WERI-Rb-1 (cell line): ENCODE measurements at regions not wholly inside any gene's neighbourhood (a gene's known extent, or its start where the extent isn't known, plus 50 kb on each side); places are given as distances from the start of the nearest gene placed in this dataset.
A peak's percentile ranks its signal among the peaks of the same experiment; 100 is the strongest.

Experiments used
- DNase-seq: peaks from one replicate; pipeline ENCODE4 v3.0.0-alpha.2; 2020
- H3K27ac ChIP-seq: fragments of 250-450 bp; sonication (Bioruptor Pico); 2 replicates; pipeline ENCODE4 v1.5.1; 2020; ENCODE audit warnings: mild to moderate bottlenecking, moderate library complexity
- H3K27me3 ChIP-seq: fragments of 250-450 bp; sonication (Bioruptor Pico); 2 replicates; pipeline ENCODE4 v1.5.1; 2021; ENCODE audit warnings: mild to moderate bottlenecking, low read depth, moderate library complexity; ENCODE audit not compliant: insufficient read depth, severe bottlenecking
- H3K36me3 ChIP-seq: fragments of 250-450 bp; sonication (Bioruptor Pico); 2 replicates; pipeline ENCODE4 v1.5.1; 2020; ENCODE audit warnings: mild to moderate bottlenecking, moderate library complexity
- H3K4me3 ChIP-seq: 2 replicates; pipeline ENCODE4 v1.5.1; 2011; ENCODE audit warnings: low read depth, mild to moderate bottlenecking, control low read depth, low read length
- H3K9me3 ChIP-seq: fragments of 250-450 bp; sonication (Bioruptor Pico); 2 replicates; pipeline ENCODE4 v1.5.1; 2021; ENCODE audit warnings: mild to moderate bottlenecking, moderate library complexity; ENCODE audit not compliant: severe bottlenecking
- TF ChIP-seq, protein P1 (sequence below): IDR thresholded peaks from 2 replicates; pipeline ENCODE4 v1.5.1; 2011; ENCODE audit warnings: low read depth, mild to moderate bottlenecking, control low read depth, inconsistent platforms, low read length

DNA sequence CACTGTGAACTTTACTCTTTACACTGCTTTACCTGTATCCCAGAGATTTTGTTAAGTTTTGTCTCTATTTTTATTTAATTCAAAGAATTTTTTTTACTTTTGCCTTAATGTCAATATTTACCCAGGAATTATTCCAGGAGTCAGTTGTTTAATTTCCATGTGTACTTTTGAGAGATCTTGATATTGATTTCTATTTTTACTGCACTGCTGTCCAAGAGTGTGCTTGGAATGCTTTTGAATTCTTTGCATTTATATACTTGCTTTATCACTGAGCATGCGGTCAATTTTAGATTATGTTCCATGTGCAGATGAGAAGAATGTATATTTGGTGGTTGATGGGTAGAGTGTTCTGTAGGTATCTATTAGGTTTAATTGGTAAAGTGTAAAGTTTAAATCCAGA is 461.0 kb upstream of the GBE1 start:
- no peaks in the 10 kb centered on the region for H3K9me3 ChIP-seq
- H3K27me3 ChIP-seq: no peaks in the 10 kb centered on the region
- no peak overlapping the region for H3K27ac ChIP-seq
- no peak overlapping the region for H3K4me3 ChIP-seq
- TF ChIP-seq, protein P1, sequence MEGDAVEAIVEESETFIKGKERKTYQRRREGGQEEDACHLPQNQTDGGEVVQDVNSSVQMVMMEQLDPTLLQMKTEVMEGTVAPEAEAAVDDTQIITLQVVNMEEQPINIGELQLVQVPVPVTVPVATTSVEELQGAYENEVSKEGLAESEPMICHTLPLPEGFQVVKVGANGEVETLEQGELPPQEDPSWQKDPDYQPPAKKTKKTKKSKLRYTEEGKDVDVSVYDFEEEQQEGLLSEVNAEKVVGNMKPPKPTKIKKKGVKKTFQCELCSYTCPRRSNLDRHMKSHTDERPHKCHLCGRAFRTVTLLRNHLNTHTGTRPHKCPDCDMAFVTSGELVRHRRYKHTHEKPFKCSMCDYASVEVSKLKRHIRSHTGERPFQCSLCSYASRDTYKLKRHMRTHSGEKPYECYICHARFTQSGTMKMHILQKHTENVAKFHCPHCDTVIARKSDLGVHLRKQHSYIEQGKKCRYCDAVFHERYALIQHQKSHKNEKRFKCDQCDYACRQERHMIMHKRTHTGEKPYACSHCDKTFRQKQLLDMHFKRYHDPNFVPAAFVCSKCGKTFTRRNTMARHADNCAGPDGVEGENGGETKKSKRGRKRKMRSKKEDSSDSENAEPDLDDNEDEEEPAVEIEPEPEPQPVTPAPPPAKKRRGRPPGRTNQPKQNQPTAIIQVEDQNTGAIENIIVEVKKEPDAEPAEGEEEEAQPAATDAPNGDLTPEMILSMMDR: no peak
- no peak for DNase-seq
- no peaks in the 10 kb centered on the region for H3K36me3 ChIP-seq

DNA sequence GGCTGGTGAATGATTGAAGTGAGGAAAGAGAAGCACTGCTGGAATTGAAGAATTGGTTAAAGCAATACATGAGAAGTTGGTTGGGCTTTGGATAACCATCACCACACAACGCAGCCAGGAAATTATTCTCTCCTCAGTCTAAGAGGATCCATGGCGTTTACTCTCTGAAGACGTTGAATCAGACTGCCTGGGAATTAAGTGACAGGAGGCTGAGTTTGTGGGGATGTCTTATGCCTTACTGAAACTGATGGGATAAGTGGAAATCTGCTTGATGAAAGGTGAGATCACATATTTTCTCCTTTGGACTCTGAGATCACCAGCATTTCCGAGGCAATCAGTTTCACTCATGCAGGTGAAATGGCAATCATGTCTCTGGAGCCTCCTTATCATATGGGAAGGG is 456.1 kb upstream of the GBE1 start:
- TF ChIP-seq, protein P1: no peak
- no peaks in the 10 kb centered on the region for H3K9me3 ChIP-seq
- DNase-seq: peak; percentile 16
- no peak overlapping the region for H3K27ac ChIP-seq
- H3K4me3 ChIP-seq: no peak overlapping the region
- no peaks in the 10 kb centered on the region for H3K36me3 ChIP-seq
- no peaks in the 10 kb centered on the region for H3K27me3 ChIP-seq

- no peak for DNase-seq
- no peaks in the 10 kb centered on the region for H3K27me3 ChIP-seq
- H3K36me3 ChIP-seq: no peaks in the 10 kb centered on the region
- no peaks in the 10 kb centered on the region for H3K9me3 ChIP-seq
- H3K27ac ChIP-seq: no peak overlapping the region
- TF ChIP-seq, protein P1: no peak
- no peak overlapping the region for H3K4me3 ChIP-seq
Observed at GRCh38 chr3:82208002-82208710, 446.7 kb upstream of the GBE1 start.

GRCh38 chr3:82202269-82202668 is 440.8 kb upstream of the GBE1 start:
- H3K9me3 ChIP-seq: no peaks in the 10 kb centered on the region
- no peak overlapping the region for H3K4me3 ChIP-seq
- no peaks in the 10 kb centered on the region for H3K27me3 ChIP-seq
- no peak for DNase-seq
- H3K36me3 ChIP-seq: no peaks in the 10 kb centered on the region
- H3K27ac ChIP-seq: no peak overlapping the region
- TF ChIP-seq, protein P1: no peak

- Histone ChIP-seq H3K9me3 (no peaks in the 10 kb centered on the region), H3K27me3 (no peaks in the 10 kb centered on the region), H3K36me3 (no peaks in the 10 kb centered on the region), H3K4me3 (no peak overlapping the region), H3K27ac (no peak overlapping the region)
- TF ChIP-seq, protein P1: no peak
- DNase-seq: no peak
Observed at GRCh38 chr3:82201316-82201715, 439.9 kb upstream of the GBE1 start.

- Histone ChIP-seq H3K36me3 (no peaks in the 10 kb centered on the region), H3K4me3 (no peak overlapping the region), H3K27me3 (no peaks in the 10 kb centered on the region), H3K27ac (no peak overlapping the region), H3K9me3 (no peaks in the 10 kb centered on the region)
- TF ChIP-seq, protein P1: no peak
- DNase-seq: no peak
Observed at GRCh38 chr3:82198009-82198408, 436.6 kb upstream of the GBE1 start.
